GM19455 (cell line): ENCODE measurements at regions not wholly inside any gene's neighbourhood (a gene's known extent, or its start where the extent isn't known, plus 50 kb on each side); places are given as distances from the start of the nearest gene placed in this dataset.
"Not testable (repeated sequence)": the region's sequence is repeated elsewhere in the genome, so short reads cannot be mapped to it uniquely, and the experiment has no call there.

Experiments used
- ATAC-seq: cut with Tn5 transposase; IDR thresholded peaks from one replicate; pipeline ENCODE4 v1.9.1; 2021; ENCODE audit not compliant: unreplicated experiment

- no peak for ATAC-seq
Measured at GRCh38 chr6:138656364-138657064, 117.1 kb upstream of the CCDC28A start.

DNA sequence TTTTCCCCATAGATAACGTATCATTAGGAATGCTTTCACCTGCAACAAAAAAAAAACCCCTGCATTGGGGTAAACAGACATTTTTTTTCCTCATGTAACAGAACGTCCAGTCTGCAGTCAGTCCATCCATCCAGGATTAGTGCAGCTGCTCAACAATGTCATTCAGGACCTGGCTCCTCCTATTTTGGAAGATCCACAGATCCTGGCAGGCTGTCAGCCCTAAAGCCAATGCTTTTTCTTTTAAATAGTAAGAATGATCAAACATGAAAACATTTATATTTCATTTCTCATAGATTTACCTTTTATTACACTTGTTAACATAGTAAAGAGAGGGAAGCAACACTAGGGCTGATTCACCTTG is 116.5 kb upstream of the CCDC28A start:
- ATAC-seq = no peak

- no peak for ATAC-seq
Measured at GRCh38 chr6:138659998-138660397, 113.6 kb upstream of the CCDC28A start.

GRCh38 chr6:138662471-138662870 is 111.1 kb upstream of the CCDC28A start:
- ATAC-seq = no peak

GRCh38 chr6:138663892-138664291 is 109.7 kb upstream of the CCDC28A start:
- no peak for ATAC-seq

GRCh38 chr6:138664745-138665144 is 108.8 kb upstream of the CCDC28A start:
- ATAC-seq = no peak

- ATAC-seq = no peak
Measured at GRCh38 chr6:138666636-138667035, 106.9 kb upstream of the CCDC28A start.

GRCh38 chr6:138667408-138667807 is 106.2 kb upstream of the CCDC28A start:
- no peak for ATAC-seq

- no peak for ATAC-seq
Measured at GRCh38 chr6:138671351-138671750, 102.2 kb upstream of the CCDC28A start.

DNA sequence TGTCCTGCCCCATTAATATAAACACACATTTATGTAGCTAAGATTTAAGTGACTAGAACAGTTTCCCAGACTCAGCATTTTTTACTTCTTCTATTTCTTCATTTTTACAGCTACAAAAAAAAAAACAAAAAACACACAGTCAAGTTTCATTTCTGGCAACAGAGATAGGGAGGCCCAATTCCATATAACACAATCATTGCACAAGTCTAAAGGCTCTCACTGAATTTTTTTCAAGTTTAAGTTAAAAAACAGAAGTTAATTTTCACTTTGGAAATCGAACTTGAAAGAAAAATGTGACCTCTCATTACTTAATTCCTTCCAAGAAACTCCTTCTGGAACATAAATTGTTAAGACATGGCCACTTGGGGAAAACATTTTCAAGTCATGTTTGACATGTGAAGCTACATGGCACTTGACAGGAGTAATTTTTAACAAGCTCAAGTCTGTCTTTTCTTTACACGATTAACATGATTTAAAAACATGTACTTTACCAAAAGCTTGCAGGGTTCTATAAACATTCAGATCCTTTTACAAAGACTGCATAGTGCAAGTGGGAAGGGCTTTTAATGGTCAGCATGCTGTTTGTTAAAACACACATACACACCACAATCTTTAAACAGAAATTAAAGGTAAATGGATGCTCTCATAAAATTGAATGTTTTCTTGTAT is 100.1 kb upstream of the CCDC28A start:
- ATAC-seq = no peak

- not testable (repeated sequence) for ATAC-seq
Measured at GRCh38 chr6:138674444-138674843, 99.1 kb upstream of the CCDC28A start.

GRCh38 chr6:138677538-138677937 is 96.0 kb upstream of the CCDC28A start:
- no peak for ATAC-seq

DNA sequence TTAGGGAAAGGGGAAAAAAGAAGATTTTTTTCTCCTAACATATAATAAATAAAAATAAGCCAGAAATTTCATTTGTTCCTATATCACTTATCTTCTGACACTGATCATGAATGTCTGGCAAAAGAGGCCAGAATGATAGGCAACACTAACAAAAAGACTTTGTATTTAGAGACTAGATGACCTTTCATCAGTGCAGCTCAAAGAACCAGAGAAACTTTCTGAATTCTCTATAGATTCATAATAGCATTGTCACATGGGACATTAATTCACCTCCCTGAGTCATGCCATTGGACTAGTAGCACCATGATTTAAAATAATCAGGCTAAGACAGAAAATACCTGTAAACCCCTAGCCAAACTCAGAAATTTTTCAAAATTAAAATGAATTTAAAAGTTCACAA is 95.4 kb upstream of the CCDC28A start:
- no peak for ATAC-seq

DNA sequence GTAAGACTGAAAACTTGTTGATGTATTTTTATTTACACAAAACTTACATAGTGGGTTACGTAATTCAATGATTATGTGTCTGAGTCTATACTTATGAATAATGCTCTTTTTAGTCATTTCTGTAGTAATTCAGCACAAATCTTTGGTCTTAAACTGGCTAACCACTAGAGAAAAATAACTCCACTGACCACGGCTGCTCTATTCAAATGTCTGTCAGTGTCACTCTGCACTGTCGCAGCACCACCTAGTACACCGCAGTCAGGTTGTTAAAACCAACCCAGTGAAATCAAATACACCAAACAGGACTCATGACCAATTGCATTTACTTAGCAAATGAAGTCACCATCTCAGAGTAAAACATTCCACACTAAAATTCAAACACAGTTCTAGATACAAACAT is 93.5 kb upstream of the CCDC28A start:
- no peak for ATAC-seq

DNA sequence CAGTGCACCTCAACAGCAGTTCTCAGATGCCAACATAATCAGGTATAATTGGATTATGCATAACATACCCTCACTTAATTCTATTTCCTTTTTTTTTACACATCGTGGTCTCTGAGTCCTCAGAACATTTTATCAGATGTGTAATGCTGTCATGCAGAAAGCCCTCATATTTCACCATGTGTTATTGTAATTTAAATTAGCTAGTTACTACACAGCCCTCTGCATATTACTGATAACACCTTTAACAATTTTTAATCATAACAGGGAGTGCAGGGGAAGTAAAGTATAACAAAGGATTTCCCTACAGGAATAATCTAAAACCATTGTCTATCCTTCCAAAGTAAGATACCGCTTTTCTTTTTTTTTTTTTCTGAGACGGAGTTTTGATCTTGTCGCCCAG is 91.9 kb upstream of the CCDC28A start:
- no peak for ATAC-seq

GRCh38 chr6:138682704-138683527 is 90.7 kb upstream of the CCDC28A start:
- ATAC-seq = no peak

DNA sequence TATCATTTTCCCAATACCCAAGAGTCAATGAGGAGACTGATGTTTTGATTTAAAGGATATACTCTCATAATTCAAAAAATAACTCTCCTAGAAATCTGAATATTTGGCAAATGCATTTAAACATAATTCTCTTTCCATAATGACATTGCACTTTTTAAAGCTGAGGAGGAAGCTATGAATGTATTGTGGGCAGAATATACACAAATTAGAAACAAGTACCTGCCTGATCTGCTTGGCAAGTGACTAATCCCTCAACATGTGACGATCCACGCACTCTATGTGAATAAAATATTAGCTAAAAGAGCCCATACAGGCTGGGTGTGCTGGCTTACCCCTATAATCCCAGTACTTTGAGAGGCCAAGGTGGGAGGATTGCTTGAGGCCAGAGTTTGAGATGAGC is 88.3 kb upstream of the CCDC28A start:
- ATAC-seq = no peak

DNA sequence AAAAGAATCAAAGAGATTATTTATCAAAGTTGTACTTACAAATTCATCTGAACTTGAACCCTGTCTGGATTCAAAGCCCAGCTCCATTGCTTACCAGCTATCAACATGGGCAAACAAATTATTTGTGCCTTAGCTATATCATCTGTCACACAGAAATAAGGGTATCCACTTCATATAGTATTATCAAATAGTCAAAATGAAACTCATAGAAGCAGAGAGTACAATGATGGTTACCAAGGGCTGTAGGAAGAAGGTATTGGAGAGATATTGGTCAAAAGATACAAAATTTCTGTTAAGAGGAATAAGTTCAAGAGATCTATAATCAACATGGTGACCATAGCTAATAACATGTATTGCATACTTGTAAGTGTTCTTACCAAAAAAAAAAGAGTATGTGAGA is 87.8 kb upstream of the CCDC28A start:
- ATAC-seq = no peak

GRCh38 chr6:138688580-138688979 is 85.0 kb upstream of the CCDC28A start:
- no peak for ATAC-seq

- ATAC-seq = no peak
Measured at GRCh38 chr6:138689849-138690248, 83.7 kb upstream of the CCDC28A start.

- ATAC-seq = no peak
Measured at GRCh38 chr6:138690975-138691594, 82.5 kb upstream of the CCDC28A start.
